DND-41 (cell line): ENCODE measurements at regions not wholly inside any gene's neighbourhood (a gene's known extent, or its start where the extent isn't known, plus 50 kb on each side); places are given as distances from the start of the nearest gene placed in this dataset.

ENCODE experiments used
- ATAC-seq: fragments of 200-7000 bp; cut with Tn5 transposase; 3 replicates; pipeline ENCODE4 v1.9.1; 2021; ENCODE audit warnings: low read depth; ENCODE audit not compliant: insufficient read depth
- DNase-seq: peaks from one replicate; pipeline ENCODE4 v3.0.0-alpha.2; 2020
- H2AFZ ChIP-seq: 2 replicates; pipeline ENCODE4 v1.6.0; 2012; ENCODE audit warnings: low read depth, low read length
- H3K27ac ChIP-seq: 2 replicates; pipeline ENCODE4 v1.5.1; 2012; ENCODE audit warnings: low read length, inconsistent platforms
- H3K27me3 ChIP-seq: fragments of 200-600 bp; sonication (generic); 2 replicates; pipeline ENCODE4 v1.6.0; 2012; ENCODE audit warnings: low read length, mild to moderate bottlenecking, inconsistent platforms; ENCODE audit not compliant: insufficient read depth, poor library complexity
- H3K36me3 ChIP-seq: 2 replicates; pipeline ENCODE4 v1.5.1; 2012; ENCODE audit warnings: low read length, inconsistent platforms; ENCODE audit not compliant: insufficient read depth
- H3K4me1 ChIP-seq: 2 replicates; pipeline ENCODE4 v1.5.1; 2012; ENCODE audit warnings: mild to moderate bottlenecking, low read length; ENCODE audit not compliant: insufficient read depth
- H3K4me2 ChIP-seq: 2 replicates; pipeline ENCODE4 v1.6.0; 2012; ENCODE audit warnings: mild to moderate bottlenecking, moderate library complexity, low read length, inconsistent platforms; ENCODE audit not compliant: insufficient read depth
- H3K4me3 ChIP-seq, 2 experiments: fragments of 200-600 bp in 1 of 2; shearing (Covaris generic) in 1 of 2; 2 replicates each; pipeline ENCODE4 v1.5.1; 2012 to 2016; ENCODE audit warnings: inconsistent platforms in 2 of 2, low read length in 2 of 2, mild to moderate bottlenecking in 2 of 2, low read depth in 1 of 2, moderate library complexity in 1 of 2
- H3K79me2 ChIP-seq: 2 replicates; pipeline ENCODE4 v1.6.0; 2012; ENCODE audit warnings: low read length, inconsistent platforms; ENCODE audit not compliant: insufficient read depth
- H3K9ac ChIP-seq: 2 replicates; pipeline ENCODE4 v1.6.0; 2012; ENCODE audit warnings: low read depth, mild to moderate bottlenecking, inconsistent platforms, low read length, moderate library complexity
- H3K9me3 ChIP-seq: 2 replicates; pipeline ENCODE4 v1.5.1; 2012; ENCODE audit warnings: low read length, moderate library complexity, mild to moderate bottlenecking, inconsistent platforms; ENCODE audit not compliant: insufficient read depth, severe bottlenecking
- H4K20me1 ChIP-seq: 2 replicates; pipeline ENCODE4 v1.6.0; 2012; ENCODE audit warnings: low read length; ENCODE audit not compliant: insufficient read depth
- EZH2 ChIP-seq: IDR thresholded peaks from 3 replicates; pipeline ENCODE4 v1.6.1; 2012; ENCODE audit warnings: borderline replicate concordance, low read depth, mild to moderate bottlenecking, moderate library complexity, low read length, inconsistent platforms; ENCODE audit not compliant: severe bottlenecking
- TF ChIP-seq, protein P1 (sequence below): IDR thresholded peaks from 2 replicates; pipeline ENCODE4 v1.5.1; 2012; ENCODE audit warnings: borderline replicate concordance, low read length, moderate library complexity, mild to moderate bottlenecking; ENCODE audit not compliant: poor library complexity, severe bottlenecking; ENCODE audit errors: extremely low read depth

DNA sequence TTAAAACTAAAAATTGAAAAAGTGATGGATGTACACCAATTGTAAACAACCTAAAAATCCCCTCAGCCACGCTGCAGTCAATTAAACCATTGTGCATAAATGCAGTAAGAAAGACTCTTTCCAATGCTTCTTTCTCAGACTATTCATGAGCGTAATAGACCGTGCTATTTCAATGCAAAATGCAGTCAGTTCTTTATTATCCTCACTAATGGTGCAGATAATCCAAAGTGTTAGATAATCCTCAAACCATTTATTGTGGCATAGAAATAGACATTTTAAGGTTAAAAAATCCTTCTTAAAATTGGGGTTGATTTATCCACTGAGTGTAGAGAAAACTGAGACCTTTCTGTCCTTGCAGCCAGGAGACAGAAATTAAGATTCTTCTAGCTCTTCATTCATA is 1862.8 kb downstream of the EFNA5 start:
- Histone ChIP-seq H3K27me3 (no peaks in the 10 kb centered on the region), H4K20me1 (no peaks in the 10 kb centered on the region), H3K27ac (no peak overlapping the region), H3K9me3 (no peaks in the 10 kb centered on the region), H3K4me3 (no peak overlapping the region), H3K4me1 (no peaks in the 10 kb centered on the region), H2AFZ (no peak overlapping the region), H3K9ac (no peak overlapping the region), H3K79me2 (no peaks in the 10 kb centered on the region), H3K4me2 (no peak overlapping the region), H3K36me3 (no peaks in the 10 kb centered on the region)
- ATAC-seq (no peak), DNase-seq (no peak)
- TF ChIP-seq, protein P1, sequence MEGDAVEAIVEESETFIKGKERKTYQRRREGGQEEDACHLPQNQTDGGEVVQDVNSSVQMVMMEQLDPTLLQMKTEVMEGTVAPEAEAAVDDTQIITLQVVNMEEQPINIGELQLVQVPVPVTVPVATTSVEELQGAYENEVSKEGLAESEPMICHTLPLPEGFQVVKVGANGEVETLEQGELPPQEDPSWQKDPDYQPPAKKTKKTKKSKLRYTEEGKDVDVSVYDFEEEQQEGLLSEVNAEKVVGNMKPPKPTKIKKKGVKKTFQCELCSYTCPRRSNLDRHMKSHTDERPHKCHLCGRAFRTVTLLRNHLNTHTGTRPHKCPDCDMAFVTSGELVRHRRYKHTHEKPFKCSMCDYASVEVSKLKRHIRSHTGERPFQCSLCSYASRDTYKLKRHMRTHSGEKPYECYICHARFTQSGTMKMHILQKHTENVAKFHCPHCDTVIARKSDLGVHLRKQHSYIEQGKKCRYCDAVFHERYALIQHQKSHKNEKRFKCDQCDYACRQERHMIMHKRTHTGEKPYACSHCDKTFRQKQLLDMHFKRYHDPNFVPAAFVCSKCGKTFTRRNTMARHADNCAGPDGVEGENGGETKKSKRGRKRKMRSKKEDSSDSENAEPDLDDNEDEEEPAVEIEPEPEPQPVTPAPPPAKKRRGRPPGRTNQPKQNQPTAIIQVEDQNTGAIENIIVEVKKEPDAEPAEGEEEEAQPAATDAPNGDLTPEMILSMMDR = no peak
- no peak for TF ChIP-seq EZH2

DNA sequence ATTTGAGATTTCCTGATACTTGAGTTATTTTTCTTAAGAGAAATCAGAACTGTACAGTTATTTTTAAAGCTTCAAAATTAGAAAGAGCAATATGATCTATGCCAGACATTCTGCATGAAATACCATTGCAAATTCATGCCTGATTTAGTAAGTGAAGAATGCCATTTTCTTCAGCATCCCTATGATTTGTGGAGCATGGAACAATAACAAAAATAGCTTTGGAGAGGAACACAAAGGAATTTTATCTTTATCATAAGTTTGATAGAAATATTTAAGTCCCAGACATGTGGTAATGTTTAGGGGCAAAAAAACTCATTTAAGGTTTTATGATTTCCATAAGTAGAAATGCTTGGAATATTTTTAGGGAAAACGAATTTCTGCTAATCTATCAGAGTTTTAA is 1863.4 kb downstream of the EFNA5 start:
- ATAC-seq (no peak), DNase-seq (no peak)
- Histone ChIP-seq H3K9ac (no peak overlapping the region), H2AFZ (no peak overlapping the region), H4K20me1 (no peaks in the 10 kb centered on the region), H3K4me2 (no peak overlapping the region), H3K27me3 (no peaks in the 10 kb centered on the region), H3K9me3 (no peaks in the 10 kb centered on the region), H3K36me3 (no peaks in the 10 kb centered on the region), H3K4me1 (no peaks in the 10 kb centered on the region), H3K4me3 (no peak overlapping the region), H3K79me2 (no peaks in the 10 kb centered on the region), H3K27ac (no peak overlapping the region)
- TF ChIP-seq, protein P1 = no peak
- no peak for TF ChIP-seq EZH2

DNA sequence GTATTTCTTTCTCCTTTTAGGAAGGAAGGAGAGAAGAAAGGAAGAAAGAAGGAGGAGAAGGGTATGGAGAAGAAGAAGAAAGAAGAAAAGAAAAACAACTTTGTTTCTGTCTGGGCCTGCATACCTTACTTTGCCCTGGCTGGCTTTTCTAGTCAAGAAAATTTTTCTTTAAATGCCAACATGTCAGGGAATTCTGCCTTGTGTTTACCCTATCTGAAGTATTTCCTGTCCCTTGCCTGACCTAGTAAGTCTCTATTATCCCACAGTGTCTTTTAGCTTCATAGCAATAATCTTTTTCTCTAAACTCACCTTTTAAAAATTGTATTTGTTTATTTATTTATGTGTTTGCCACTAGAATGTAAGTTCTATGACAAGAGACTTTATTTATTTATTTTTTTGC is 1864.1 kb downstream of the EFNA5 start:
- H3K79me2 ChIP-seq = no peaks in the 10 kb centered on the region
- no peak overlapping the region for H2AFZ ChIP-seq
- no peak overlapping the region for H3K4me2 ChIP-seq
- no peak for TF ChIP-seq EZH2
- TF ChIP-seq, protein P1 = no peak
- ATAC-seq = no peak
- no peaks in the 10 kb centered on the region for H3K36me3 ChIP-seq
- no peak overlapping the region for H3K27ac ChIP-seq
- H3K9me3 ChIP-seq = no peaks in the 10 kb centered on the region
- no peak overlapping the region for H3K9ac ChIP-seq
- H3K27me3 ChIP-seq = no peaks in the 10 kb centered on the region
- no peaks in the 10 kb centered on the region for H4K20me1 ChIP-seq
- DNase-seq = no peak
- H3K4me3 ChIP-seq = no peak overlapping the region
- H3K4me1 ChIP-seq = no peaks in the 10 kb centered on the region

DNA sequence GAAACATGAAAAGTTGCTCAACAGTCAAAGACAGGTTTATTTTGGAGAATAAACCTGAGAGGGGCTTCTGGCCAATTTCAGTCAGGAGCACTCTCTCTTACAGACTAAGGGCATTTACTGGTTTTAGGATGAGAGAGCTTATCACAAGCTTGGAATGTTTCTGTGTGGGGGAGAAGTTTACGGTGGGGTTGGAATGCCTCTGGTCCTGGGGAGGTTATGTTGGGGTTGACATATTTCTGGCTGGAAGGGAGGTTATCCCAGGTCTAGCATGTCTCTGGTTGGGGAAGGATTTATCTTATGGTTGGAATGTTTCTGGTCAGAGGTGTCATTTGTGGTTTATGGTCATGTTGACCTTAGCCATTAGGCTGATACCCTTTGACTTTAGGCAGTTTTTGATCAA is 1867.3 kb downstream of the EFNA5 start:
- Histone ChIP-seq H3K27ac (no peak overlapping the region), H3K9ac (no peak overlapping the region), H3K36me3 (no peaks in the 10 kb centered on the region), H3K4me1 (no peaks in the 10 kb centered on the region), H3K4me2 (no peak overlapping the region), H3K9me3 (no peaks in the 10 kb centered on the region), H3K27me3 (no peaks in the 10 kb centered on the region), H2AFZ (no peak overlapping the region), H4K20me1 (no peaks in the 10 kb centered on the region), H3K4me3 (no peak overlapping the region), H3K79me2 (no peaks in the 10 kb centered on the region)
- no peak for ATAC-seq
- no peak for DNase-seq
- TF ChIP-seq EZH2 = no peak
- TF ChIP-seq, protein P1 = no peak
